ENCODE measurements at regions not wholly inside any gene's neighbourhood (a gene's known extent, or its start where the extent isn't known, plus 50 kb on each side); places are given as distances from the start of the nearest gene placed in this dataset.

GRCh38 chr9:99399474-99399873 is 177.4 kb downstream of the SEC61B start:
- no peaks in the 10 kb centered on the region for H3K36me3 ChIP-seq (ENCODE audit: insufficient read depth, low read length)
- H3K4me3 ChIP-seq (ENCODE audit: low read length), result no peak overlapping the region
- peaks cover 6% of the 10 kb centered on the region for H3K4me1 ChIP-seq (ENCODE audit: insufficient read depth, low read length)
- no peaks in the 10 kb centered on the region for H3K27me3 ChIP-seq (ENCODE audit: insufficient read depth, low read length)
- H2AFZ ChIP-seq (ENCODE audit: low read depth, low read length), result no peak overlapping the region
- H3K9me3 ChIP-seq (ENCODE audit: low read length), result no peaks in the 10 kb centered on the region

- H3K27me3 ChIP-seq (ENCODE audit: insufficient read depth, low read length), result no peaks in the 10 kb centered on the region
- H3K4me3 ChIP-seq (ENCODE audit: low read length), result no peak overlapping the region
- no peaks in the 10 kb centered on the region for H3K36me3 ChIP-seq (ENCODE audit: insufficient read depth, low read length)
- H3K9me3 ChIP-seq (ENCODE audit: low read length), result no peaks in the 10 kb centered on the region
- peaks cover 6% of the 10 kb centered on the region for H3K4me1 ChIP-seq (ENCODE audit: insufficient read depth, low read length)
- no peak overlapping the region for H2AFZ ChIP-seq (ENCODE audit: low read depth, low read length)
These were observed 178.2 kb downstream of the SEC61B start for GRCh38 chr9:99400184-99400731.

GRCh38 chr9:99401680-99402504 is 179.8 kb downstream of the SEC61B start:
- Histone ChIP-seq H2AFZ (ENCODE audit: low read depth, low read length) (no peak overlapping the region), H3K27me3 (ENCODE audit: insufficient read depth, low read length) (no peaks in the 10 kb centered on the region), H3K4me3 (ENCODE audit: low read length) (no peak overlapping the region), H3K9me3 (ENCODE audit: low read length) (no peaks in the 10 kb centered on the region), H3K4me1 (ENCODE audit: insufficient read depth, low read length) (peaks cover 6% of the 10 kb centered on the region), H3K36me3 (ENCODE audit: insufficient read depth, low read length) (no peaks in the 10 kb centered on the region)

GRCh38 chr9:99403371-99403770 is 181.3 kb downstream of the SEC61B start:
- H3K4me3 ChIP-seq (ENCODE audit: low read length), result no peak overlapping the region
- H3K9me3 ChIP-seq (ENCODE audit: low read length), result no peaks in the 10 kb centered on the region
- peaks cover 6% of the 10 kb centered on the region for H3K4me1 ChIP-seq (ENCODE audit: insufficient read depth, low read length)
- H2AFZ ChIP-seq (ENCODE audit: low read depth, low read length), result no peak overlapping the region
- H3K27me3 ChIP-seq (ENCODE audit: insufficient read depth, low read length), result no peaks in the 10 kb centered on the region
- H3K36me3 ChIP-seq (ENCODE audit: insufficient read depth, low read length), result no peaks in the 10 kb centered on the region

GRCh38 chr9:99405359-99405758 is 183.3 kb downstream of the SEC61B start:
- Histone ChIP-seq H3K4me1 (ENCODE audit: insufficient read depth, low read length) (peaks cover 2% of the 10 kb centered on the region), H2AFZ (ENCODE audit: low read depth, low read length) (no peak overlapping the region), H3K36me3 (ENCODE audit: insufficient read depth, low read length) (no peaks in the 10 kb centered on the region), H3K9me3 (ENCODE audit: low read length) (no peaks in the 10 kb centered on the region), H3K4me3 (ENCODE audit: low read length) (no peak overlapping the region), H3K27me3 (ENCODE audit: insufficient read depth, low read length) (no peaks in the 10 kb centered on the region)

GRCh38 chr9:99406939-99407338 is 184.9 kb downstream of the SEC61B start:
- no peak overlapping the region for H3K4me3 ChIP-seq (ENCODE audit: low read length)
- peaks cover 5% of the 10 kb centered on the region for H3K4me1 ChIP-seq (ENCODE audit: insufficient read depth, low read length)
- no peaks in the 10 kb centered on the region for H3K27me3 ChIP-seq (ENCODE audit: insufficient read depth, low read length)
- no peak overlapping the region for H2AFZ ChIP-seq (ENCODE audit: low read depth, low read length)
- H3K9me3 ChIP-seq (ENCODE audit: low read length), result no peaks in the 10 kb centered on the region
- no peaks in the 10 kb centered on the region for H3K36me3 ChIP-seq (ENCODE audit: insufficient read depth, low read length)

GRCh38 chr9:99411068-99411467 is 189.0 kb downstream of the SEC61B start:
- no peaks in the 10 kb centered on the region for H3K9me3 ChIP-seq (ENCODE audit: low read length)
- H3K27me3 ChIP-seq (ENCODE audit: insufficient read depth, low read length), result no peaks in the 10 kb centered on the region
- H3K4me1 ChIP-seq (ENCODE audit: insufficient read depth, low read length), result peaks cover 9% of the 10 kb centered on the region
- no peaks in the 10 kb centered on the region for H3K36me3 ChIP-seq (ENCODE audit: insufficient read depth, low read length)
- H3K4me3 ChIP-seq (ENCODE audit: low read length), result no peak overlapping the region
- H2AFZ ChIP-seq (ENCODE audit: low read depth, low read length), result no peak overlapping the region

- no peak overlapping the region for H2AFZ ChIP-seq (ENCODE audit: low read depth, low read length)
- H3K9me3 ChIP-seq (ENCODE audit: low read length), result no peaks in the 10 kb centered on the region
- H3K36me3 ChIP-seq (ENCODE audit: insufficient read depth, low read length), result no peaks in the 10 kb centered on the region
- no peak overlapping the region for H3K4me3 ChIP-seq (ENCODE audit: low read length)
- H3K4me1 ChIP-seq (ENCODE audit: insufficient read depth, low read length), result peaks cover 9% of the 10 kb centered on the region
- H3K27me3 ChIP-seq (ENCODE audit: insufficient read depth, low read length), result no peaks in the 10 kb centered on the region
These were observed 189.5 kb downstream of the SEC61B start for GRCh38 chr9:99411479-99412115.

GRCh38 chr9:99412606-99413005 is 190.5 kb downstream of the SEC61B start:
- Histone ChIP-seq H3K27me3 (ENCODE audit: insufficient read depth, low read length) (no peaks in the 10 kb centered on the region), H3K36me3 (ENCODE audit: insufficient read depth, low read length) (no peaks in the 10 kb centered on the region), H3K4me3 (ENCODE audit: low read length) (no peak overlapping the region), H3K4me1 (ENCODE audit: insufficient read depth, low read length) (peaks cover 9% of the 10 kb centered on the region), H2AFZ (ENCODE audit: low read depth, low read length) (no peak overlapping the region), H3K9me3 (ENCODE audit: low read length) (no peaks in the 10 kb centered on the region)

GRCh38 chr9:99414321-99414720 is 192.2 kb downstream of the SEC61B start:
- Histone ChIP-seq H3K36me3 (ENCODE audit: insufficient read depth, low read length) (no peaks in the 10 kb centered on the region), H2AFZ (ENCODE audit: low read depth, low read length) (no peak overlapping the region), H3K4me3 (ENCODE audit: low read length) (no peak overlapping the region)

GRCh38 chr9:99415606-99416005 is 193.5 kb downstream of the SEC61B start:
- H3K9me3 ChIP-seq (ENCODE audit: low read length), result no peaks in the 10 kb centered on the region

More at GRCh38 chr9:99414321-99414720, 192.2 kb downstream of the SEC61B start:
- peaks cover 9% of the 10 kb centered on the region for H3K4me1 ChIP-seq (ENCODE audit: insufficient read depth, low read length)
- no peaks in the 10 kb centered on the region for H3K9me3 ChIP-seq (ENCODE audit: low read length)
- H3K27me3 ChIP-seq (ENCODE audit: insufficient read depth, low read length), result no peaks in the 10 kb centered on the region

GRCh38 chr9:99416007-99416406 is 193.9 kb downstream of the SEC61B start:
- H2AFZ ChIP-seq (ENCODE audit: low read depth, low read length), result no peak overlapping the region
- no peaks in the 10 kb centered on the region for H3K9me3 ChIP-seq (ENCODE audit: low read length)
- peaks cover 9% of the 10 kb centered on the region for H3K4me1 ChIP-seq (ENCODE audit: insufficient read depth, low read length)
- no peak overlapping the region for H3K4me3 ChIP-seq (ENCODE audit: low read length)
- no peaks in the 10 kb centered on the region for H3K27me3 ChIP-seq (ENCODE audit: insufficient read depth, low read length)
- no peaks in the 10 kb centered on the region for H3K36me3 ChIP-seq (ENCODE audit: insufficient read depth, low read length)

More at GRCh38 chr9:99415606-99416005, 193.5 kb downstream of the SEC61B start:
- Histone ChIP-seq H3K27me3 (ENCODE audit: insufficient read depth, low read length) (no peaks in the 10 kb centered on the region), H2AFZ (ENCODE audit: low read depth, low read length) (no peak overlapping the region), H3K4me3 (ENCODE audit: low read length) (no peak overlapping the region), H3K4me1 (ENCODE audit: insufficient read depth, low read length) (peaks cover 9% of the 10 kb centered on the region), H3K36me3 (ENCODE audit: insufficient read depth, low read length) (no peaks in the 10 kb centered on the region)

- no peak overlapping the region for H3K4me3 ChIP-seq (ENCODE audit: low read length)
- H3K27me3 ChIP-seq (ENCODE audit: insufficient read depth, low read length), result no peaks in the 10 kb centered on the region
- no peaks in the 10 kb centered on the region for H3K4me1 ChIP-seq (ENCODE audit: insufficient read depth, low read length)
- no peaks in the 10 kb centered on the region for H3K9me3 ChIP-seq (ENCODE audit: low read length)
- H3K36me3 ChIP-seq (ENCODE audit: insufficient read depth, low read length), result no peaks in the 10 kb centered on the region
- H2AFZ ChIP-seq (ENCODE audit: low read depth, low read length), result no peak overlapping the region
These were observed 197.0 kb downstream of the SEC61B start for GRCh38 chr9:99419070-99419469.

Data from neuron (in vitro differentiated cells).